Activated CD8-positive, alpha-beta memory T cell treated with anti-CD3 and anti-CD28 coated beads, Interleukin-2, amount 50 U/mL, for 48 hours (primary cell): ENCODE measurements at regions not wholly inside any gene's neighbourhood (a gene's known extent, or its start where the extent isn't known, plus 50 kb on each side); places are given as distances from the start of the nearest gene placed in this dataset.
"Not testable (repeated sequence)": the region's sequence is repeated elsewhere in the genome, so short reads cannot be mapped to it uniquely, and the experiment has no call there.

Experiments
- DNase-seq: peaks from one replicate; pipeline ENCODE4 v3.0.0-alpha.2; 2020

- no peak for DNase-seq
Observed at GRCh38 chr18:2197946-2198345, 373.4 kb downstream of the METTL4 start.

- DNase-seq, result no peak
Observed at GRCh38 chr18:2199060-2199459, 372.2 kb downstream of the METTL4 start.

GRCh38 chr18:2201036-2201600 is 370.2 kb downstream of the METTL4 start:
- DNase-seq, result no peak

GRCh38 chr18:2204736-2205135 is 366.6 kb downstream of the METTL4 start:
- no peak for DNase-seq

DNA sequence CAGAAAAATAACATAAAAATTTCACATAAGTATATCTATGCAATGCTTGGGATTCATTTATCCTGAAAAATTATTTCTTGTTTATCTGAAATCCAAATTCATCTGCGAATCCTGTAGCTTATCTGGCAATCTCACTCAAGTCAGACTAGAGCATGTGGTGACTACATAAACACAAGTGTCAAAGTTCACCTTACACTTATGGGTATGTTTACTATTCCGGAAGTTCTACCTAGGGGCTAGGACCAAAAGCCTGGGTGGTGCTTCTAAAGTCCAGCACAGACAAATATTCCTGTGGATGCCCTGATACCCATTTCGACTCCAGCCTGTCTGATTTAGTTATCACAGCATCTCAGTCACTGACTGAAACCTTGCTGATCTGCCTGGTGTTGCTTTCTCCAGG is 364.0 kb downstream of the METTL4 start:
- no peak for DNase-seq

- no peak for DNase-seq
Observed at GRCh38 chr18:2212598-2213205, 358.6 kb downstream of the METTL4 start.

- no peak for DNase-seq
Observed at GRCh38 chr18:2213905-2214304, 357.4 kb downstream of the METTL4 start.

- no peak for DNase-seq
Observed at GRCh38 chr18:2217356-2217755, 353.9 kb downstream of the METTL4 start.

GRCh38 chr18:2218101-2218500 is 353.2 kb downstream of the METTL4 start:
- DNase-seq, result no peak

DNA sequence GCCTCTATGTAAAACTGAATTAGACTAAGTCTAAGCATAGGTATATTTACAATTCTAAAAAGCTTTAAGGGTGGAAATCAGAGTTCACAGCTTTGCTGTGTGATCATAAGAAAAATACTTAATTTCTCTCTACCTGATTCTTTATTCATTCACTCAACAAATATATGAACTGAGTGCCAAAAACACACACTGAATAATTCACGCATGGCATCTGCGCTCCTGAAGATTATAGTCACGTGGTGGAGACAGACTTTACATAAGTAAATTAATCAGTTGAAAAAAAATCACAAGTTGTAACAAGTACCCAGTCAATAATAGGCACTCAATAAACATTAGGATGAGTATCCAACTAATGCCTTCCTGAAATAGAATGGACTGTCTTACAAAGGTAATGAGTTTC is 351.6 kb downstream of the METTL4 start:
- DNase-seq, result no peak

GRCh38 chr18:2222270-2223185 is 348.8 kb downstream of the METTL4 start:
- DNase-seq, result no peak

- DNase-seq, result no peak
Observed at GRCh38 chr18:2223449-2223848, 347.9 kb downstream of the METTL4 start.

DNA sequence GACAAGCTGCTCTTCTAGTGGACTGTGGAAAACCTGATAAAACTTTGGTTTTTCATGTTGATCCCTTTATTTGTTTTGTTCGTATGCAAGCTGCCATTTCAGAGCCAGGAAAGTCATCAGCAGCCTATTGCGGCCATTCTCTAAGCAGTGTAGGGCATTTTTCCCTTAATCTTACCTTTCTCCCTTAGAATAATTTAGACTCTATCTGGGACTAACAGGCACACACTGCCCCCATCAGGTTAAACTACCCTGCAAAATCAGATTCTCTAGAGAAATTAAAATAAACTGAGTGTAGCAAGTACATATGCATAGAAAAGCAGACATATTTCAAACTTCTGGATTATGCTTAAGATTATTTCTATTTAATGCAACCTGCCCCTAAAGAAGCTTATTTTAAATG is 347.5 kb downstream of the METTL4 start:
- no peak for DNase-seq

- no peak for DNase-seq
Observed at GRCh38 chr18:2236232-2236631, 335.1 kb downstream of the METTL4 start.

DNA sequence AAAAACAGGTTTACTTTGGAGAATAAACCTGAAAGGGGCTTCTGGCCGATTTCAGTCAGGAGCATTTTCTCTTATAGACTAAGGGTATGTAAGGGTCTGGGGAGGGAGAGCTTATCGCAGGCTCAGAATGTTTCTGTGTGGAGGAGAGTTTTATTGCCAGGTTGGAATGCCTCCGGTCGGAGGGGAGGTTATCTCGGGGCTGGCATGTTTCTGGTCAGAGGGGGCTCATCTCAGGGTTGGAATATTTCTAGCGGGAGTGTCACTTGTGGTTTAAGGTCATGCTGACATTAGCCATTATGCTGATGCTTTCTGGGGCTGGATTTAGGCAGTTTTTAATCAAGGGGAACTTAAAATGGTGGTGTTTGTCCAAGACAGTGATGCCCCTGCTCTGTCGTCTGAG is 333.6 kb downstream of the METTL4 start:
- DNase-seq, result no peak

GRCh38 chr18:2240311-2240705 is 331.0 kb downstream of the METTL4 start:
- no peak for DNase-seq

GRCh38 chr18:2244641-2245040 is 326.7 kb downstream of the METTL4 start:
- no peak for DNase-seq

DNA sequence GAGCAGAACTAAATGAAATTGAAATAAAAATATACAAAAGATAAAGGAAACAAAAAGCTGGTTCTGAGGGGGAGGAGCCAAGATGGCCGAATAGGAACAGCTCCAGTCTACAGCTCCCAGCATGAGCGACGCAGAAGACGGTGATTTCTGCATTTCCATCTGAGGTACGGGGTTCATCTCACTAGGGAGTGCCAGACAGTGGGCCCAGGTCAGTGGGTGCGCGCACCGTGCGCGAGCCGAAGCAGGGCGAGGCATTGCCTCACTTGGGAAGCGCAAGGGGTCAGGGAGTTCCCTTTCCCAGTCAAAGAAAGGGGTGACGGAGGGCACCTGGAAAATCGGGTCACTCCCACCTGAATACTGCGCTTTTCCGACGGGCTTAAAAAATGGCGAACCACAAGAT is 324.2 kb downstream of the METTL4 start:
- DNase-seq, result not testable (repeated sequence)

DNA sequence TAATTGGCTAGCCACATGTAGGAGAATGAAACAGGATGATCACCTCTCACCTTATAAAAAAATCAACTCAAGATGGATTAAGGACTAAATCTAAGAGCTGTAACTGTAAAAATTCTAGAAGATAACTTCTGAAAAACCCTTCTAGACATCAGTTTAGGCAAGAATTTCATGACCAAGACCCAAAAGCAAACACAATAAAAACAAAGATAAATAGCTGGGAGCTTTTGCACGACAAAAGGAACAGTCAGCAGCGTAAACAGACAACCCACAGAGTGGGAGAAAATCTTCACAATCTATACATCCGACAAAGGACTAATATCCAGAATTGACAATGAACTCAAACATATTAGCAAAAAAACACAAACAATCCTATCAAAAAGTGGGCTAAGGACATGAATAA is 316.3 kb downstream of the METTL4 start:
- no peak for DNase-seq

DNA sequence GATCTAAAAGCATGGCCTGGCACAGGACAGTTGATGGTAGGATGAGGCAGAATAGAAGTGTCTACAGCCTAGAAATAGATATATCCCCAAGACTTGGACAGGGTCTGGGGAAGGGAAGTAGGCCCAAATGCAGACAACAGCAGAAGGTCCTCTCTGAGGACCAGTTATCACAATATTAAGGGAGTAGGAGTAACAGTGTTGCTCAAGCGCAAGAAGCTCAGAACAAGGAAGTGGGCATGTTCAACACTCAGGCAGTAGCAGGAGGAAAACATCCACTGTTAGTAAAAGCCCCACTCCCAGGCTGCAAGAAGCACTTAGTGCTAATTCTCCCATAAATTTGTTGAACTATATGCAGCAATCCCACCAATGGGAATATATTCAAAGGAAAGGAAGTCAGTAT is 314.7 kb downstream of the METTL4 start:
- no peak for DNase-seq

DNA sequence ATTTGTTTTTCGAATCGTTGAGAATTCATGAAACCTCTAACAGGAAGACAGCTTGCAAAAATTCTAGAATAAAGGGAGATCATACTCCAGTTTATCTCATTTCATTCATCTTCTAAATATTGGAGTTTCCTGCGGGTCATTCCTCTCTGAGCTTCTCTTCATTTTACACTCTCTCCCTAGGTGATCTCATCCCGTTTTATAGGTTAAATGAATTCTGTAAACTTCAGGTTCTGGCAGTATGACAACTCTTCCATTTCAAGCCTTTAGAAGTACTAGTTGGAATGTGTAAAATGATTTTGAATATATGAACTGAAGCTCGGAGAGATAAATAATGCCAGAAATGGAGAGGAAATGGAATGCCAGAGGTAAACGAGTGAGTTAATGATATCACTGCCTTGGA is 312.4 kb downstream of the METTL4 start:
- no peak for DNase-seq

DNA sequence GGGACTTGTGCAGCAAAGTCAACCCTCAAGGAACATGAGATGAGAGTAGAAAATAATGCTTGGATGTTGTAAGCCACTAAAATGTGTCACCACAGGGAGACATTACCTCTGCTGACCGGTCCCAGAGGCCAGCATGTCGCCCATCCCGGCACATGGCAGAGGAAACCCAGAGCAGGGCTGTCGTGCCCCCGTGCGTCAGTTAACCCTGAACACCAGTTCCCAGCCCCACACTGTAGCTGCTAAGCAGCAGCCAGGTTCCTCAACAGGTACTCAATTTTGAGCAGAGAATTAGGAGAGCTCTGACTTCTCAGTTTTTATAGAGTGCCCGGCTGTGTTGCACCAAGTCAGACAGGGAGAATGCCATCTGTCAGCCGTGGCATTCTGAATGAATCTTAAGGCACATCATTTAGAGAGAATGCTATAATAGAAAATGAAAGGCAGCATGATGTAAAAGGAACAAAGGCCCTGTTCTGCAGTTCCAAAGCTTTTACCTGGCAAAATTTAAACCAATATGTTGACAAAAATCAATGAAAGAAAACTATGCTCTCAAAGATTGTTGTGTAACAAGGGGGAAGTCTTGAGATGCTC is 307.9 kb downstream of the METTL4 start:
- no peak for DNase-seq

DNA sequence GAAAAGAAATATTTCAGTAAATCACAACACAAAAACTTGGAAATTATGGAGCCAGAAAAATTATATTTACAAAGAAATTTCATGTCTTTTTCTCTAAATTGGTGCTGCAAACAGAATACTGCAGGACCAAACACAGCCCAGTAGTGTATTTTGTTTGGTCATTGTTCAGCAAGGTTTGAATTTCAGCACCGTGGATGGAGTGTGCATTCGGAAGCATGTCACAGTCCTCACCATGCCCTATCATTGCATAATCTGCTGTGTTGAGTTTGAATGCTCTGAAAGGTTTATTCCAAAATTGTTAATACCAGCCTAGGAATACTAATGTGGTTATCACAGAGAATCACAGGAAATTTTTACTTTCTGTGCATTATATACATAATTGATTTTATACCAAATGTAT is 296.7 kb downstream of the METTL4 start:
- no peak for DNase-seq

- DNase-seq, result no peak
Observed at GRCh38 chr18:2281086-2281485, 290.2 kb downstream of the METTL4 start.
